GM23338 (cell line): ENCODE measurements at regions not wholly inside any gene's neighbourhood (a gene's known extent, or its start where the extent isn't known, plus 50 kb on each side); places are given as distances from the start of the nearest gene placed in this dataset.

ENCODE experiments used
- ATAC-seq: fragments of 200-7000 bp; cut with Tn5 transposase; 3 replicates; pipeline ENCODE4 v1.9.1; 2020
- DNase-seq: peaks from one replicate; pipeline ENCODE4 v3.0.0-alpha.2; 2015; ENCODE audit warnings: low spot score
- H2AFZ ChIP-seq: fragments of 200-600 bp; sonication (generic); 2 replicates; pipeline ENCODE4 v1.8.0; 2016; ENCODE audit warnings: antibody characterized with exemption, mild to moderate bottlenecking, moderate library complexity
- H3F3A ChIP-seq: fragments of 200-600 bp; sonication (generic); replicated peaks from 2 replicates; pipeline ENCODE4 v1.8.0; 2017; ENCODE audit warnings: antibody characterized with exemption, mixed run types, low read depth
- H3K27ac ChIP-seq: fragments of 200-600 bp; sonication (generic); 2 replicates; pipeline ENCODE4 v1.6.1; 2016; ENCODE audit warnings: low read depth
- H3K27me3 ChIP-seq: fragments of 200-600 bp; sonication (generic); 2 replicates; pipeline ENCODE4 v1.8.0; 2016; ENCODE audit warnings: mild to moderate bottlenecking, mixed run types, moderate library complexity; ENCODE audit not compliant: insufficient read depth
- H3K36me3 ChIP-seq: fragments of 200-600 bp; sonication (generic); 2 replicates; pipeline ENCODE4 v1.8.0; 2016; ENCODE audit warnings: mild to moderate bottlenecking; ENCODE audit not compliant: insufficient read depth
- H3K4me1 ChIP-seq: fragments of 200-600 bp; sonication (generic); 2 replicates; pipeline ENCODE4 v1.8.0; 2016; ENCODE audit warnings: mild to moderate bottlenecking, moderate library complexity; ENCODE audit not compliant: insufficient read depth
- H3K4me2 ChIP-seq: fragments of 200-600 bp; sonication (generic); 2 replicates; pipeline ENCODE4 v1.7.1; 2017; ENCODE audit warnings: mixed run types
- H3K4me3 ChIP-seq: fragments of 200-600 bp; sonication (generic); 2 replicates; pipeline ENCODE4 v1.6.1; 2016; ENCODE audit warnings: mixed run types
- H3K79me2 ChIP-seq: fragments of 200-600 bp; sonication (generic); replicated peaks from 2 replicates; pipeline ENCODE4 v1.8.0; 2017; ENCODE audit warnings: mild to moderate bottlenecking; ENCODE audit not compliant: insufficient read depth
- H3K9me2 ChIP-seq: fragments of 200-600 bp; sonication (generic); 2 replicates; pipeline ENCODE4 v1.8.0; 2017; ENCODE audit not compliant: insufficient read depth
- H4K20me1 ChIP-seq: fragments of 200-600 bp; sonication (generic); replicated peaks from 2 replicates; pipeline ENCODE4 v1.8.0; 2017; ENCODE audit warnings: mild to moderate bottlenecking; ENCODE audit not compliant: insufficient read depth
- H3K27ac Mint-ChIP-seq: 2 replicates; pipeline ENCODE4 v1.8.0; 2020; ENCODE audit warnings: inconsistent platforms, mild to moderate bottlenecking, moderate library complexity, mixed read lengths
- H3K27me3 Mint-ChIP-seq: 3 replicates; pipeline ENCODE4 v1.8.0; 2022; ENCODE audit warnings: low read depth, mild to moderate bottlenecking, moderate library complexity, mixed read lengths, inconsistent platforms; ENCODE audit not compliant: insufficient read depth, poor library complexity
- H3K36me3 Mint-ChIP-seq: 3 replicates; pipeline ENCODE4 v1.8.0; 2021; ENCODE audit warnings: low read depth, mild to moderate bottlenecking, inconsistent platforms, moderate library complexity, mixed read lengths
- H3K4me1 Mint-ChIP-seq: 3 replicates; pipeline ENCODE4 v1.8.0; 2020; ENCODE audit warnings: mild to moderate bottlenecking, inconsistent platforms, mixed read lengths
- H3K4me3 Mint-ChIP-seq: 3 replicates; pipeline ENCODE4 v1.8.0; 2021; ENCODE audit warnings: moderate library complexity, mild to moderate bottlenecking, inconsistent platforms, mixed read lengths
- H3K9me3 Mint-ChIP-seq: 3 replicates; pipeline ENCODE4 v1.8.0; 2020; ENCODE audit warnings: moderate library complexity, mild to moderate bottlenecking, inconsistent platforms, mixed read lengths
- CTCF ChIP-seq, 2 experiments: fragments of 200-600 bp in 1 of 2; sonication (generic) in 1 of 2; conservative IDR thresholded peaks; 2 replicates each; pipeline versions ENCODE4 v1.5.1 to v1.6.1; 2016 to 2017; ENCODE audit warnings: antibody characterized with exemption in 2 of 2, low read depth in 2 of 2, mild to moderate bottlenecking in 2 of 2, moderate library complexity in 1 of 2
- ETS1 ChIP-seq: IDR thresholded peaks from 2 replicates; pipeline ENCODE4 v1.6.1; 2016; ENCODE audit warnings: antibody characterized with exemption
- EZH2 ChIP-seq: fragments of 200-600 bp; sonication (generic); IDR thresholded peaks from one replicate; pipeline ENCODE4 v1.8.0; 2017; ENCODE audit warnings: antibody characterized with exemption, mild to moderate bottlenecking, low read depth; ENCODE audit not compliant: unreplicated experiment
- JUNB ChIP-seq: IDR thresholded peaks from one replicate; pipeline ENCODE4 v1.6.1; 2016; ENCODE audit warnings: antibody characterized with exemption; ENCODE audit not compliant: unreplicated experiment
- NANOG ChIP-seq: IDR thresholded peaks from 2 replicates; pipeline ENCODE4 v1.6.1; 2016; ENCODE audit warnings: antibody characterized with exemption, borderline replicate concordance
- REST ChIP-seq: IDR thresholded peaks from one replicate; pipeline ENCODE4 v1.6.1; 2018; ENCODE audit warnings: antibody characterized with exemption; ENCODE audit not compliant: unreplicated experiment
- STAT1 ChIP-seq: IDR thresholded peaks from one replicate; pipeline ENCODE4 v1.6.1; 2016; ENCODE audit warnings: antibody characterized with exemption; ENCODE audit not compliant: unreplicated experiment
- ZNF331 ChIP-seq: fragments of 250-450 bp; sonication (Bioruptor Pico); IDR thresholded peaks from 2 replicates; pipeline ENCODE4 v1.5.0; 2020; ENCODE audit warnings: low read depth, mild to moderate bottlenecking, moderate library complexity

- H3K4me1 ChIP-seq: no peaks in the 10 kb centered on the region
- no peaks in the 10 kb centered on the region; the same call in 2 of the 3 replicates for H3K4me1 Mint-ChIP-seq
- peaks cover 27% of the 10 kb centered on the region for H3K9me2 ChIP-seq
- no peaks in the 10 kb centered on the region for H3K79me2 ChIP-seq
- no peaks in the 10 kb centered on the region for H4K20me1 ChIP-seq
- H3K27ac Mint-ChIP-seq: no peak overlapping the region
- H2AFZ ChIP-seq: no peak overlapping the region
- H3K27me3 Mint-ChIP-seq: no peaks in the 10 kb centered on the region
- no peak overlapping the region for H3K4me3 Mint-ChIP-seq
- no peaks in the 10 kb centered on the region for H3K27me3 ChIP-seq
- peak; percentile 36 for DNase-seq
- H3K4me3 ChIP-seq: no peak overlapping the region
- H3K27ac ChIP-seq: no peak overlapping the region
- no peaks in the 10 kb centered on the region for H3F3A ChIP-seq
- ATAC-seq: no peak
- peaks cover 65% of the 10 kb centered on the region for H3K9me3 Mint-ChIP-seq
- peaks cover 60% of the 10 kb centered on the region for H3K36me3 Mint-ChIP-seq
- TF ChIP-seq NANOG: no peak
- TF ChIP-seq REST: no peak
- no peak for TF ChIP-seq JUNB
- TF ChIP-seq ETS1: no peak
- no peak for TF ChIP-seq ZNF331 (CRISPR knock-in tag)
- TF ChIP-seq STAT1: no peak
- no peak overlapping the region for H3K4me2 ChIP-seq
- peaks cover 18% of the 10 kb centered on the region for H3K36me3 ChIP-seq
Measured at GRCh38 chr2:7801212-7801611, 880.6 kb upstream of the ID2 start.

- H3K27me3 ChIP-seq: no peaks in the 10 kb centered on the region
- no peak overlapping the region for H3K4me2 ChIP-seq
- Mint-ChIP-seq H3K9me3 (peaks cover 86% of the 10 kb centered on the region), H3K4me1 (no peaks in the 10 kb centered on the region), H3K27me3 (no peaks in the 10 kb centered on the region), H3K4me3 (no peak overlapping the region), H3K27ac (no peak overlapping the region), H3K36me3 (peaks cover 80% of the 10 kb centered on the region)
- 0 out of 2 replicates have a peak overlapping the region, but pooled peaks have one; percentile 44 for H2AFZ ChIP-seq
- no peak for DNase-seq
- no peak overlapping the region for H3K4me3 ChIP-seq
- no peak for ATAC-seq
- peaks cover 19% of the 10 kb centered on the region for H3K36me3 ChIP-seq
- H3F3A ChIP-seq: no peaks in the 10 kb centered on the region
- H3K79me2 ChIP-seq: no peaks in the 10 kb centered on the region
- no peak overlapping the region for H3K27ac ChIP-seq
- H3K9me2 ChIP-seq: peaks cover 18% of the 10 kb centered on the region
- H4K20me1 ChIP-seq: no peaks in the 10 kb centered on the region
- no peaks in the 10 kb centered on the region for H3K4me1 ChIP-seq
- TF ChIP-seq STAT1: no peak
Measured at GRCh38 chr2:7803515-7803914, 878.3 kb upstream of the ID2 start.

GRCh38 chr2:7809640-7810039 lies 872.2 kb upstream of the ID2 start:
- no peak overlapping the region for H3K27ac Mint-ChIP-seq
- no peak overlapping the region for H3K27ac ChIP-seq
- H3K27me3 Mint-ChIP-seq: no peaks in the 10 kb centered on the region

More at GRCh38 chr2:7809640-7810039, 872.2 kb upstream of the ID2 start:
- Histone ChIP-seq H3K27me3 (no peaks in the 10 kb centered on the region), H3F3A (no peaks in the 10 kb centered on the region), H3K4me3 (no peak overlapping the region), H3K79me2 (no peaks in the 10 kb centered on the region), H3K4me2 (no peak overlapping the region), H4K20me1 (no peaks in the 10 kb centered on the region), H3K4me1 (no peaks in the 10 kb centered on the region), H3K36me3 (peaks cover 3% of the 10 kb centered on the region; the same call in 1 of the 2 replicates), H3K9me2 (peaks cover 14% of the 10 kb centered on the region), H2AFZ (no peak overlapping the region)
- DNase-seq (no peak), ATAC-seq (no peak)
- no peaks in the 10 kb centered on the region for H3K4me1 Mint-ChIP-seq
- H3K4me3 Mint-ChIP-seq: no peak overlapping the region
- peaks cover 32% of the 10 kb centered on the region for H3K36me3 Mint-ChIP-seq
- TF ChIP-seq ZNF331 (CRISPR knock-in tag) (no peak), CTCF (conservative IDR thresholded peaks at IDR 0.05; ENCODE audit: low read depth in 2 of 2) (peak in 1 of 2 experiments; percentile 18; a peak in 1 of 4 replicates), NANOG (no peak), STAT1 (no peak), JUNB (no peak), EZH2 (no peak)
- peaks cover 34% of the 10 kb centered on the region for H3K9me3 Mint-ChIP-seq
